ENCODE measurements at regions not wholly inside any gene's neighbourhood (a gene's known extent, or its start where the extent isn't known, plus 50 kb on each side); places are given as distances from the start of the nearest gene placed in this dataset.

- no peaks in the 10 kb centered on the region; a peak in 2 of 5 replicates for H3K9me3 Mint-ChIP-seq
- Histone ChIP-seq H3K56ac (ENCODE audit: insufficient read length, low read depth, low read length) (no peak overlapping the region), H4K20me1 (ENCODE audit: control insufficient read depth, insufficient read depth, insufficient read length) (no peaks in the 10 kb centered on the region), H3K23me2 (ENCODE audit: insufficient read length, low read depth, low read length, poor library complexity, severe bottlenecking) (no peaks in the 10 kb centered on the region), H3K9me3 (ENCODE audit: control insufficient read depth, low read depth, low read length) (no peaks in the 10 kb centered on the region), H3K18ac (ENCODE audit: insufficient read length, low read depth, low read length) (no peak overlapping the region), H2AK5ac (ENCODE audit: insufficient read length, low read length) (no peak overlapping the region), H2BK120ac (ENCODE audit: low read depth, low read length, poor library complexity, severe bottlenecking) (no peak overlapping the region), H3K4me2 (ENCODE audit: insufficient read depth, insufficient read length, low read length) (no peak overlapping the region), H3K23ac (ENCODE audit: insufficient read length, low read depth, low read length) (no peak overlapping the region), H4K5ac (ENCODE audit: insufficient read length, low read depth, low read length) (no peak overlapping the region), H3K27ac (ENCODE audit: insufficient read length, low read depth, low read length) (no peak overlapping the region), H3K9ac (ENCODE audit: extremely low read depth, insufficient read length, low read length) (no peak overlapping the region), H2BK20ac (ENCODE audit: low read depth, low read length, poor library complexity, severe bottlenecking) (no peak overlapping the region), H3K14ac (ENCODE audit: insufficient read depth, low read length) (no peak overlapping the region), H2BK12ac (ENCODE audit: insufficient read length, low read depth, low read length) (no peak overlapping the region), H3K27me3 (ENCODE audit: insufficient read depth, low read length) (no peaks in the 10 kb centered on the region), H2BK5ac (ENCODE audit: insufficient read length, low read length) (peak overlapping the region; percentile 19), H3K79me1 (ENCODE audit: insufficient read depth, low read depth, low read length, poor library complexity, severe bottlenecking) (no peaks in the 10 kb centered on the region), H4K91ac (ENCODE audit: insufficient read length, low read depth, low read length) (no peak overlapping the region), H3K79me2 (ENCODE audit: insufficient read depth, low read length) (no peaks in the 10 kb centered on the region), H2BK15ac (ENCODE audit: low read depth, low read length) (no peak overlapping the region), H3T11ph (ENCODE audit: low read length) (no peak overlapping the region), H4K8ac (replicated peaks; ENCODE audit: insufficient read length, low read depth, low read length) (no peak overlapping the region), H3K4me1 (ENCODE audit: insufficient read depth, low read length) (no peaks in the 10 kb centered on the region), H3K4ac (ENCODE audit: low read depth, low read length) (no peak overlapping the region), H2AFZ (ENCODE audit: low read length) (no peak overlapping the region)
- peaks cover 0 to under 1% (median 0%) of the 10 kb centered on the region in 3 experiments; a peak in 1 of 7 replicates for H3K36me3 Mint-ChIP-seq (ENCODE audit: insufficient read depth in 1 of 3, low read depth in 3 of 3)
- TF ChIP-seq CTCF (conservative IDR thresholded peaks at IDR 0.05), result no peak
- DNase-seq, result no peak
- H3K4me3 Mint-ChIP-seq, result no peak overlapping the region
- H3K27me3 Mint-ChIP-seq (ENCODE audit: low read depth), result no peaks in the 10 kb centered on the region
- H3K4me1 Mint-ChIP-seq, result peaks cover 0 to 3% of the 10 kb centered on the region in 2 experiments; a peak in 3 of 4 replicates
- no peak overlapping the region; a peak in 1 of 7 replicates for H3K27ac Mint-ChIP-seq
- WGBS (ENCODE audit: extremely low coverage, insufficient read length, low lambda C conversion rate), result no CpG with 5 or more reads among the region's 6 CpGs
These were observed 473.5 kb downstream of the ACTL7B start for GRCh38 chr9:108382310-108382709.
